Upper lobe of right lung (tissue), 1 donor: ENCODE measurements at regions not wholly inside any gene's neighbourhood (a gene's known extent, or its start where the extent isn't known, plus 50 kb on each side); places are given as distances from the start of the nearest gene placed in this dataset.

Source experiments
- ATAC-seq: fragments of 200-7000 bp; cut with Tn5 transposase; one replicate; pipeline ENCODE4 v1.9.1; 2020; ENCODE audit warnings: mild to moderate bottlenecking, moderate library complexity
- DNase-seq: peaks from one replicate; pipeline ENCODE4 v3.0.0-alpha.2; 2020
- H3K27ac ChIP-seq: fragments of 200-600 bp; one replicate; pipeline ENCODE4 v1.8.0; 2022
- H3K27me3 ChIP-seq: fragments of 200-600 bp; one replicate; pipeline ENCODE4 v1.8.0; 2022; ENCODE audit warnings: mild to moderate bottlenecking
- H3K36me3 ChIP-seq: fragments of 200-600 bp; one replicate; pipeline ENCODE4 v1.8.0; 2022
- H3K4me1 ChIP-seq: fragments of 200-600 bp; one replicate; pipeline ENCODE4 v1.8.0; 2022
- H3K4me3 ChIP-seq: fragments of 200-600 bp; one replicate; pipeline ENCODE4 v1.8.0; 2022; ENCODE audit warnings: mild to moderate bottlenecking
- H3K9me3 ChIP-seq: fragments of 200-600 bp; one replicate; pipeline ENCODE4 v1.8.0; 2022
- CTCF ChIP-seq: fragments of 200-600 bp; IDR thresholded peaks from one replicate; pipeline ENCODE4 v1.8.0; 2022; ENCODE audit warnings: antibody characterized with exemption
- intact Hi-C: fragments of 100-400 bp; cut with DNase I; formaldehyde crosslinking; loops from one replicate; pipeline ENCODE4 v1.11.0; 2022
- donor health status: DM: no; HTN: yes; CAD: no; lungs with severe emphysema.

GRCh38 chr7:16178092-16178491, 243.2 kb downstream of the CRPPA start:
- ATAC-seq (no peak), DNase-seq (no peak)
- Histone ChIP-seq H3K27ac (no peak overlapping the region), H3K27me3 (no peaks in the 10 kb centered on the region), H3K4me3 (no peak overlapping the region), H3K36me3 (no peaks in the 10 kb centered on the region), H3K9me3 (no peaks in the 10 kb centered on the region), H3K4me1 (no peaks in the 10 kb centered on the region)
- no peak for TF ChIP-seq CTCF
- intact Hi-C loops = no loop called here

DNA sequence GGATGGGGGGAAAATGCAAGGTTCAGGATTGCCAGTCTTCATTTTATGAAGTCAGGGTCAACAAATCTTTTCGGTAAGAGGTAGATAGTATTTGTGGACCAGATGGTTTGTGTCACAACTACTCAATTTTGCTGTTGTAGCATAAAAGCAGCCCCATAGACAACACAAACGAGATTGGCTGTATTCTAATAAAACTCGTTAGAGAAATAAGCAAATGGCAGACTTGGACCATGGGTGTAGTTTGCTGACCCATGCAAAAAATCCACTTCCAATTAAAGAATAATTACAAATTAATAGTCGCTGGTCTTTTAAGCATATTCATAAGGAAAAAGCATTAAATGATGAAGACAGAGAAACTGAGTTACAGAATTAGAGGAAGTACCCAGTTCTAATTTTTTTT, 247.1 kb downstream of the CRPPA start:
- Histone ChIP-seq H3K36me3 (no peaks in the 10 kb centered on the region), H3K9me3 (no peaks in the 10 kb centered on the region), H3K4me1 (no peaks in the 10 kb centered on the region), H3K27ac (no peak overlapping the region), H3K4me3 (no peak overlapping the region), H3K27me3 (no peaks in the 10 kb centered on the region)
- intact Hi-C loops = no loop called here
- no peak for DNase-seq
- no peak for TF ChIP-seq CTCF
- no peak for ATAC-seq

DNA sequence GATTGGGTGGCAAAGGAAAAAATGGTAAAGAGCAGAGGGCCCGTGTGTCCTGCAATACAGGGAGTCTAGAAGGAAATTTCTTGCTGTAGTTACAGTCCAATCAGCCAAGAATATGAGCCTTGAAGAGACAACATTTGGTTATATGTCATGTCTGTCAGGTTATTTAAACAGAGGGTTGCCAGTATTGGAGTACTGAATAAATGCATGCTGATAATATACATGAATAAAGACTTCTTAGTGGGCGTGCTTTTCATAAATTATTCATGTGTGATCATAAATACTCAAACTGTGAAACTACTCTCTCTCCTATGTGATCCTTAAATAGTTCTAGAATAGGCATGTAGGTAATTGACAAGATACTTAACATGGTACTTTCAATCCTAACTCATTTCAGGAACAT, 249.0 kb downstream of the CRPPA start:
- no peaks in the 10 kb centered on the region for H3K27me3 ChIP-seq
- H3K27ac ChIP-seq = no peak overlapping the region
- no peak for TF ChIP-seq CTCF
- no peaks in the 10 kb centered on the region for H3K4me1 ChIP-seq
- H3K36me3 ChIP-seq = no peaks in the 10 kb centered on the region
- H3K4me3 ChIP-seq = no peak overlapping the region
- DNase-seq (no peak), ATAC-seq (no peak)
- intact Hi-C loops = no loop called here
- H3K9me3 ChIP-seq = no peaks in the 10 kb centered on the region

- Histone ChIP-seq H3K4me1 (no peaks in the 10 kb centered on the region), H3K36me3 (no peaks in the 10 kb centered on the region), H3K27me3 (no peaks in the 10 kb centered on the region), H3K9me3 (no peaks in the 10 kb centered on the region), H3K4me3 (no peak overlapping the region), H3K27ac (no peak overlapping the region)
- DNase-seq (no peak), ATAC-seq (peak; percentile 42)
- intact Hi-C loops = no loop called here
- no peak for TF ChIP-seq CTCF
These were observed 249.4 kb downstream of the CRPPA start for GRCh38 chr7:16171928-16172327.

DNA sequence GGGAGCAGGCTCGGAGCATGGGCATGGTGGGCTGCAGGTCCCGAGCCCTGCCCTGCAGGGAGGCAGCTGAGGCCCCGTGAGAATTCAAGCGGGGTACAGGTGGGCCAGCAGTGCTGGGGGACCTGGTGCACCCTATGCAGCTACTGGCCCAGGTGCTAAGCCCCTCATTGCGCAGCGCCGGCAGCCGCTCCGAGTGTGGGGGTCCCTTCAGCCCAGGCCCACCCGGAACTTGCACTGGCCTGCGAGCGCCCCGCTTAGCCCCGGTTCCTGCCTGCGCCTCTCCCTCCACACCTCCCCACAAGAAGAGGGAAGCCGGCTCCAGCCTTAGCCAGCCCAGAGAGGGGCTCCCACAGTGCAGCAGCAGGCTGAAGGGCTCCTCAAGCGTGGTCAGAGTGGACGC, 250.7 kb downstream of the CRPPA start:
- Histone ChIP-seq H3K36me3 (no peaks in the 10 kb centered on the region), H3K4me3 (no peak overlapping the region), H3K4me1 (no peaks in the 10 kb centered on the region), H3K27me3 (no peaks in the 10 kb centered on the region), H3K27ac (no peak overlapping the region), H3K9me3 (no peaks in the 10 kb centered on the region)
- ATAC-seq = no peak
- no peak for TF ChIP-seq CTCF
- intact Hi-C loops = no loop called here
- no peak for DNase-seq

GRCh38 chr7:16169537-16169936, 251.8 kb downstream of the CRPPA start:
- no peak for TF ChIP-seq CTCF
- no peaks in the 10 kb centered on the region for H3K4me1 ChIP-seq
- H3K36me3 ChIP-seq = no peaks in the 10 kb centered on the region
- no peak overlapping the region for H3K4me3 ChIP-seq
- H3K9me3 ChIP-seq = no peaks in the 10 kb centered on the region
- DNase-seq (no peak), ATAC-seq (no peak)
- no peaks in the 10 kb centered on the region for H3K27me3 ChIP-seq
- intact Hi-C loops = no loop called here
- H3K27ac ChIP-seq = no peak overlapping the region
